GM12878 (cell line): ENCODE measurements at regions not wholly inside any gene's neighbourhood (a gene's known extent, or its start where the extent isn't known, plus 50 kb on each side); places are given as distances from the start of the nearest gene placed in this dataset.

Source experiments
- ATAC-seq: fragments of 200-7000 bp; cut with Tn5 transposase; 3 replicates; pipeline ENCODE4 v1.9.1; 2020; ENCODE audit warnings: mild to moderate bottlenecking, moderate library complexity
- BruUV-seq: library from RNA; stranded (reverse); fragments of 400-500 nt; replicated peaks from 2 replicates; lab custom pipeline; 2021; lab: Mats Ljungman, UMichigan
- CTCF ChIA-PET: fragments of 300-600 bp; sonication (Branson Sonifier 250); formaldehyde crosslinking; extraction: SDS; loops from one replicate; lab custom pipeline; 2021; ENCODE audit warnings: inconsistent platforms; lab: Yijun Ruan, JAX
- POLR2A ChIA-PET: fragments of 350-600 bp; formaldehyde crosslinking; extraction: SDS; loops from one replicate; lab custom pipeline; 2021; ENCODE audit warnings: inconsistent platforms; lab: Charles Lee
- RAD21 ChIA-PET: fragments of 300-600 bp; sonication (Branson Sonifier 250); formaldehyde crosslinking; loops from one replicate; lab custom pipeline; 2023; ENCODE audit warnings: antibody characterized with exemption; ENCODE audit not compliant: unreplicated experiment; lab: Charles Lee
- SMC1A ChIA-PET: fragments of 300-600 bp; sonication (Branson Sonifier 250); formaldehyde crosslinking; loops from one replicate; lab custom pipeline; 2023; ENCODE audit not compliant: unreplicated experiment, uncharacterized antibody; lab: Charles Lee
- DNase-seq: peaks from one replicate; pipeline ENCODE4 v3.0.0-alpha.2; 2011; ENCODE audit warnings: low read depth, low spot score
- FAIRE-seq: peaks from 3 replicates; lab custom pipeline; 2011; peaks lifted over from hg19 to GRCh38; lab: Jason Lieb, UNC
- H2AFZ ChIP-seq: 2 replicates; pipeline ENCODE4 v1.6.0; 2011; ENCODE audit warnings: low read depth, low read length, control low read depth; ENCODE audit not compliant: control insufficient read depth
- H3K27ac ChIP-seq: 2 replicates; pipeline ENCODE4 v1.5.1; 2011; ENCODE audit warnings: control low read depth; ENCODE audit not compliant: control insufficient read depth, insufficient read depth
- H3K27me3 ChIP-seq, 2 experiments: replicated peaks in 1 of 2; 2 replicates each; pipeline versions ENCODE4 v1.6.0 to v1.6.1; 2011; ENCODE audit warnings: low read length in 1 of 2; ENCODE audit not compliant: control insufficient read depth in 2 of 2, insufficient read depth in 2 of 2
- H3K36me3 ChIP-seq, 2 experiments: 2 replicates each; pipeline ENCODE4 v1.5.1; 2011; ENCODE audit warnings: low read length in 1 of 2; ENCODE audit not compliant: control insufficient read depth in 2 of 2, insufficient read depth in 2 of 2
- H3K4me1 ChIP-seq: 2 replicates; pipeline ENCODE4 v1.6.1; 2011; ENCODE audit warnings: mild to moderate bottlenecking, low read length, moderate library complexity, mixed read lengths; ENCODE audit not compliant: control insufficient read depth, insufficient read depth
- H3K4me2 ChIP-seq: 2 replicates; pipeline ENCODE4 v1.6.0; 2011; ENCODE audit warnings: control low read depth; ENCODE audit not compliant: control insufficient read depth, insufficient read depth
- H3K4me3 ChIP-seq: fragments of 200-600 bp; sonication (generic); 2 replicates; pipeline ENCODE4 v1.5.1; 2016
- H3K79me2 ChIP-seq: 2 replicates; pipeline ENCODE4 v1.6.0; 2011; ENCODE audit warnings: low read length; ENCODE audit not compliant: control insufficient read depth, insufficient read depth
- H3K9ac ChIP-seq: 2 replicates; pipeline ENCODE4 v1.8.0; 2011; ENCODE audit warnings: low read length, control low read depth, mixed read lengths; ENCODE audit not compliant: control insufficient read depth, insufficient read depth
- H3K9me3 ChIP-seq: replicated peaks from 3 replicates; pipeline ENCODE4 v1.5.1; 2011; ENCODE audit warnings: mild to moderate bottlenecking, low read length; ENCODE audit not compliant: control insufficient read depth, insufficient read depth
- H4K20me1 ChIP-seq: 2 replicates; pipeline ENCODE4 v1.6.0; 2011; ENCODE audit not compliant: control insufficient read depth, insufficient read depth
- BCL3 ChIP-seq: IDR thresholded peaks from 2 replicates; pipeline ENCODE4 v1.6.1; 2011; ENCODE audit warnings: borderline replicate concordance, low read depth, mild to moderate bottlenecking, moderate library complexity, low read length; ENCODE audit not compliant: insufficient read depth, poor library complexity, severe bottlenecking
- CBX5 ChIP-seq: sonication (generic); IDR thresholded peaks from 2 replicates; pipeline ENCODE4 v1.6.1; 2016; ENCODE audit warnings: low read depth, moderate library complexity, mild to moderate bottlenecking, inconsistent platforms
- FOXK2 ChIP-seq: fragments of 450-650 bp; IDR thresholded peaks from 2 replicates; pipeline ENCODE4 v1.6.1; 2017; ENCODE audit warnings: mild to moderate bottlenecking, moderate library complexity
- MYB ChIP-seq: fragments of 150-350 bp; IDR thresholded peaks from 2 replicates; pipeline ENCODE4 v1.6.1; 2014; ENCODE audit warnings: mild to moderate bottlenecking, low read depth, low read length, borderline replicate concordance
- NFYB ChIP-seq: IDR thresholded peaks from 2 replicates; pipeline ENCODE4 v1.6.1; 2011; ENCODE audit warnings: low read depth, mild to moderate bottlenecking, low read length, improper control_type of control experiment, moderate library complexity; ENCODE audit not compliant: insufficient read depth
- POLR2AphosphoS2 ChIP-seq: IDR thresholded peaks from 2 replicates; pipeline ENCODE4 v1.6.1; 2011; ENCODE audit warnings: low read depth, mild to moderate bottlenecking, low read length, improper control_type of control experiment, moderate library complexity
- PRDM15 ChIP-seq: fragments of 450-650 bp; formaldehyde crosslinking; IDR thresholded peaks from 2 replicates; pipeline ENCODE4 v1.4.0; 2020; ENCODE audit warnings: mild to moderate bottlenecking, moderate library complexity
- SIN3A ChIP-seq: IDR thresholded peaks from 2 replicates; pipeline ENCODE4 v1.6.1; 2012; ENCODE audit warnings: low read depth, low read length, improper control_type of control experiment
- SREBF1 ChIP-seq: IDR thresholded peaks from 2 replicates; pipeline ENCODE4 v1.6.1; 2012; ENCODE audit warnings: mild to moderate bottlenecking, low read length
- ZBED1 ChIP-seq: IDR thresholded peaks from 2 replicates; pipeline ENCODE4 v1.6.1; 2016; ENCODE audit warnings: borderline replicate concordance
- ZNF384 ChIP-seq: IDR thresholded peaks from 2 replicates; pipeline ENCODE4 v1.6.1; 2012; ENCODE audit warnings: low read depth, mild to moderate bottlenecking, low read length, improper control_type of control experiment, borderline replicate concordance
- in situ Hi-C: fragments of 300-500 bp; cut with MboI; formaldehyde crosslinking; loops from 9 replicates; pipeline ENCODE4 v1.14.3; 2018; ENCODE audit warnings: mixed read lengths
- intact Hi-C: fragments of 100-400 bp; cut with micrococcal nuclease; formaldehyde crosslinking; loops from one replicate; pipeline ENCODE4 v1.14.2; 2022; ENCODE audit not compliant: unreplicated experiment

GRCh38 chr6:101231606-101232235 is 161.8 kb upstream of the GRIK2 start (continued):
- no peak for TF ChIP-seq MYB
- TF ChIP-seq SREBF1, result no peak
- no peak for TF ChIP-seq BCL3
- TF ChIP-seq POLR2AphosphoS2, result no peak

GRCh38 chr6:101232961-101233360 is 160.5 kb upstream of the GRIK2 start:
- Histone ChIP-seq H3K4me2 (no peak overlapping the region), H4K20me1 (no peaks in the 10 kb centered on the region), H3K9ac (no peak overlapping the region), H3K4me1 (no peaks in the 10 kb centered on the region), H3K4me3 (no peak overlapping the region), H3K9me3 (no peaks in the 10 kb centered on the region), H3K36me3 (no peaks in the 10 kb centered on the region), H3K27ac (no peak overlapping the region), H2AFZ (no peak overlapping the region), H3K27me3 (no peaks in the 10 kb centered on the region), H3K79me2 (no peaks in the 10 kb centered on the region)
- ATAC-seq (no peak), DNase-seq (no peak), FAIRE-seq (no peak)
- ChIA-PET CTCF (no interaction called here), POLR2A (no interaction called here), RAD21 (no interaction called here), SMC1A (no interaction called here)
- TF ChIP-seq PRDM15 (no peak), NFYB (no peak), FOXK2 (no peak), SIN3A (no peak), ZBED1 (no peak), CBX5 (no peak), ZNF384 (no peak)
- in situ Hi-C loops, result no loop called here
- intact Hi-C loops, result no loop called here
- no TSS peak for BruUV-seq
